IMR-90 (cell line): ENCODE measurements at regions not wholly inside any gene's neighbourhood (a gene's known extent, or its start where the extent isn't known, plus 50 kb on each side); places are given as distances from the start of the nearest gene placed in this dataset.

Experiments
- ATAC-seq: fragments of 200-7000 bp; cut with Tn5 transposase; 2 replicates; pipeline ENCODE4 v1.9.1; 2020; ENCODE audit warnings: low read depth, mild to moderate bottlenecking, moderate library complexity
- BruUV-seq: library from RNA; stranded (reverse); fragments of 400-500 nt; replicated peaks from 2 replicates; lab custom pipeline; 2021; lab: Mats Ljungman, UMichigan
- CTCF ChIA-PET: fragments of 300-600 bp; formaldehyde crosslinking; extraction: SDS; loops from one replicate; lab custom pipeline; 2021; ENCODE audit warnings: antibody characterized with exemption; lab: Yijun Ruan, JAX
- POLR2A ChIA-PET: fragments of 300-600 bp; sonication (Branson Sonifier 250); formaldehyde crosslinking; loops from one replicate; lab custom pipeline; 2022; ENCODE audit warnings: antibody characterized with exemption; ENCODE audit not compliant: unreplicated experiment; lab: Charles Lee
- DNase-seq: peaks from one replicate; pipeline ENCODE4 v3.0.0; 2013
- H2AFZ ChIP-seq: replicated peaks from 2 replicates; pipeline ENCODE3; 2013; ENCODE audit warnings: low read length, mild to moderate bottlenecking; ENCODE audit not compliant: poor library complexity
- H2AK5ac ChIP-seq: 2 replicates; pipeline ENCODE4 v1.6.1; 2013; ENCODE audit warnings: low read depth, low read length, inconsistent platforms
- H2AK9ac ChIP-seq: replicated peaks from 2 replicates; pipeline ENCODE3; 2013; ENCODE audit warnings: mild to moderate bottlenecking, low read depth, low read length, moderate library complexity; ENCODE audit not compliant: poor library complexity
- H2BK120ac ChIP-seq: 2 replicates; pipeline ENCODE4 v1.6.1; 2013; ENCODE audit warnings: low read depth, low read length, inconsistent platforms
- H2BK15ac ChIP-seq: 3 replicates; pipeline ENCODE4 v1.6.1; 2013; ENCODE audit warnings: low read depth, low read length, inconsistent platforms
- H2BK20ac ChIP-seq: 2 replicates; pipeline ENCODE4 v1.6.1; 2013; ENCODE audit warnings: low read depth, mild to moderate bottlenecking, inconsistent platforms, low read length, moderate library complexity
- H2BK5ac ChIP-seq: 2 replicates; pipeline ENCODE4 v1.6.1; 2013; ENCODE audit warnings: mild to moderate bottlenecking, low read depth, low read length, inconsistent platforms; ENCODE audit not compliant: poor library complexity, severe bottlenecking
- H3K14ac ChIP-seq: replicated peaks from 2 replicates; pipeline ENCODE4 v1.6.1; 2013; ENCODE audit warnings: low read depth, low read length, inconsistent platforms
- H3K18ac ChIP-seq: 2 replicates; pipeline ENCODE4 v1.6.1; 2013; ENCODE audit warnings: low read depth, low read length, control low read depth
- H3K23ac ChIP-seq: 2 replicates; pipeline ENCODE4 v1.6.1; 2013; ENCODE audit warnings: low read depth, low read length, inconsistent platforms
- H3K27ac ChIP-seq: 2 replicates; pipeline ENCODE4 v1.5.1; 2013; ENCODE audit warnings: mild to moderate bottlenecking, control low read depth, low read length; ENCODE audit not compliant: insufficient read depth
- H3K27me3 ChIP-seq: 2 replicates; pipeline ENCODE4 v1.6.1; 2013; ENCODE audit warnings: low read length; ENCODE audit not compliant: control insufficient read depth, insufficient read depth
- H3K36me3 ChIP-seq: 2 replicates; pipeline ENCODE4 v1.6.1; 2013; ENCODE audit warnings: low read length, mixed read lengths; ENCODE audit not compliant: control insufficient read depth, insufficient read depth
- H3K4ac ChIP-seq: 2 replicates; pipeline ENCODE4 v1.6.1; 2013; ENCODE audit warnings: low read depth, low read length, inconsistent platforms
- H3K4me1 ChIP-seq: 2 replicates; pipeline ENCODE4 v1.6.1; 2013; ENCODE audit warnings: low read length, mixed read lengths; ENCODE audit not compliant: control insufficient read depth, insufficient read depth
- H3K4me2 ChIP-seq: 2 replicates; pipeline ENCODE4 v1.6.1; 2013; ENCODE audit warnings: low read depth, mild to moderate bottlenecking, control low read depth, low read length, moderate library complexity
- H3K4me3 ChIP-seq: 2 replicates; pipeline ENCODE4 v1.5.1; 2013; ENCODE audit warnings: low read depth, mild to moderate bottlenecking, control low read depth, low read length, moderate library complexity; ENCODE audit not compliant: insufficient read depth
- H3K56ac ChIP-seq: 2 replicates; pipeline ENCODE4 v1.6.1; 2013; ENCODE audit warnings: low read length, inconsistent platforms; ENCODE audit not compliant: insufficient read depth; ENCODE audit errors: extremely low read depth
- H3K79me1 ChIP-seq, 2 experiments: 2 replicates each; pipeline ENCODE4 v1.6.1; 2013; ENCODE audit warnings: low read length in 2 of 2, inconsistent platforms in 1 of 2, low read depth in 1 of 2
- H3K9ac ChIP-seq: 2 replicates; pipeline ENCODE4 v1.6.1; 2013; ENCODE audit warnings: low read depth, low read length, control low read depth
- H3K9me1 ChIP-seq: 2 replicates; pipeline ENCODE4 v1.6.1; 2013; ENCODE audit warnings: low read length, inconsistent platforms; ENCODE audit not compliant: insufficient read depth
- H3K9me3 ChIP-seq: 2 replicates; pipeline ENCODE4 v1.6.1; 2013; ENCODE audit warnings: low read length; ENCODE audit not compliant: control insufficient read depth, insufficient read depth
- H4K20me1 ChIP-seq: 2 replicates; pipeline ENCODE4 v1.6.1; 2013; ENCODE audit warnings: low read length, inconsistent platforms; ENCODE audit not compliant: insufficient read depth
- H4K5ac ChIP-seq: 2 replicates; pipeline ENCODE4 v1.6.1; 2013; ENCODE audit warnings: mild to moderate bottlenecking, low read depth, low read length, control low read depth
- H4K8ac ChIP-seq, 2 experiments: 2 replicates each; pipeline ENCODE4 v1.6.1; 2013; ENCODE audit warnings: low read depth in 2 of 2, low read length in 2 of 2, control low read depth in 1 of 2, inconsistent platforms in 1 of 2
- H4K91ac ChIP-seq: 2 replicates; pipeline ENCODE4 v1.6.1; 2013; ENCODE audit warnings: low read depth, low read length, inconsistent platforms; ENCODE audit not compliant: insufficient read depth
- CEBPB ChIP-seq: IDR thresholded peaks from 2 replicates; pipeline ENCODE4 v1.6.1; 2012; ENCODE audit warnings: low read depth, low read length, improper control_type of control experiment
- CTCF ChIP-seq: conservative IDR thresholded peaks from 2 replicates; pipeline ENCODE4 v1.5.1; 2012; ENCODE audit warnings: mild to moderate bottlenecking, low read depth, low read length, improper control_type of control experiment
- ELK1 ChIP-seq: fragments of 150-350 bp; IDR thresholded peaks from 2 replicates; pipeline ENCODE4 v1.6.1; 2016; ENCODE audit warnings: low read depth, mild to moderate bottlenecking, low read length, moderate library complexity, borderline replicate concordance
- FOS ChIP-seq: fragments of 150-350 bp; IDR thresholded peaks from 2 replicates; pipeline ENCODE4 v1.6.1; 2016; ENCODE audit warnings: low read depth, low read length
- RAD21 ChIP-seq: IDR thresholded peaks from 2 replicates; pipeline ENCODE4 v1.6.1; 2012; ENCODE audit warnings: low read length, improper control_type of control experiment
- SMC3 ChIP-seq: fragments of 150-350 bp; IDR thresholded peaks from 2 replicates; pipeline ENCODE4 v1.6.1; 2016; ENCODE audit warnings: low read depth, mild to moderate bottlenecking, antibody characterized with exemption, low read length, moderate library complexity
- WGBS, 2 experiments: methylation state at CpG; one replicate each; pipeline versions ENCODE4 v1.1.5 to v1.1.7; 2013; ENCODE audit warnings: missing lambda C conversion rate in 2 of 2; ENCODE audit not compliant: insufficient read length in 1 of 2; ENCODE audit errors: extremely low coverage in 2 of 2; 5-methylcytosine and 5-hydroxymethylcytosine counted together
- dilution Hi-C: fragments of 300-500 bp; cut with HindIII; formaldehyde crosslinking; loops from one replicate; pipeline ENCODE4 v1.14.3; 2018; ENCODE audit warnings: low sequenced_read_pairs; ENCODE audit not compliant: unreplicated experiment
- in situ Hi-C: fragments of 300-500 bp; cut with MboI; formaldehyde crosslinking; loops from 3 replicates; pipeline ENCODE4 v1.14.3; 2019; ENCODE audit warnings: low sequenced_read_pairs, inconsistent platforms, mixed read lengths
- intact Hi-C: fragments of 100-400 bp; cut with micrococcal nuclease; formaldehyde crosslinking; loops from 2 replicates; pipeline ENCODE4 v1.10.0; 2022

DNA sequence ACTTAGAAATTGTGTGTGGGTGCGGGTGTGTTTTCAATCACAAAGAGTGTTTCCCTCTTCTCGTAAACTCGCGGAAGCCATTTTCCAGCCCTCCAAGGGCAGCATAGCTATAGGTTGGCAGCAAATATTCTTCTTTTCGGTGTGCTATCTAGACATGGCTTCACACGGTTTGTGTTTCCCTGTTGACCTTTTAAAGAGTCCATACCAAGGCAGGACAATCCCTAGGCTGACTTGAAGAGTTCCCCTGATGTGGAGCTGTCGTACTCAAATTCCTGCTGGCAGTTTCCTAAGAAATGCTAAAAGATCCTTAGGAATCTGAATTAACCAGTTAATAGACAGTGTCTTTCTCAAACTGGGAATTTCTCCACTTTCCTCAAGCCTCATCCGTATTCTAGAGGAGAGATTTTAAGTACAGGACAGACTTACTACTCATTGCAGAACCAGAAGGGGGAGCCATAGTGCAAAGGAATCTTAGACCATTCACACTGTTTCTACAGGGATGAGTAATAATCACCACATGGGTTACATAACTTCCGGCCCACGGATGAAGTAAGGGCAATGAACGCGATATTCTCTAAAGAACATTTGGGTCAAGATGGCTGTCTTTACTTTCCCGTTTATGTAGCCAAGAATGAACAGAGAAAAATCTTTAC lies 288.6 kb upstream of the ELAC2 start:
- peak; percentile 84 for DNase-seq
- ChIA-PET POLR2A (interaction anchor here (0.7 kb wide), 1 partner anchor 344 kb away, joined by 4 read pairs; no protein-coding TSS in a partner anchor), CTCF (no interaction called here)
- H3K23ac ChIP-seq: no peak overlapping the region
- TF ChIP-seq SMC3 (peak; percentile 72), FOS (0 out of 2 replicates have a peak, but pooled peaks have one; percentile 35), RAD21 (peak; percentile 75), CTCF (peak; percentile 59), CEBPB (peak; percentile 75), ELK1 (no peak)
- H2AK5ac ChIP-seq: no peak overlapping the region
- H3K79me1 ChIP-seq: no peaks in the 10 kb centered on the region
- H4K8ac ChIP-seq: no peak overlapping the region
- H4K91ac ChIP-seq: no peak overlapping the region
- H3K18ac ChIP-seq: no peak overlapping the region
- no peaks in the 10 kb centered on the region for H3K9me3 ChIP-seq
- in situ Hi-C loops (loop anchor here (10.0 kb wide), 1 partner anchor 1858 kb away; no protein-coding TSS in a partner anchor), dilution Hi-C loops (no loop called here), intact Hi-C loops (no loop called here)
- no TSS peak for BruUV-seq
- no peak overlapping the region for H3K14ac ChIP-seq
- no peak overlapping the region for H3K4ac ChIP-seq
- H3K4me2 ChIP-seq: no peak overlapping the region
- no peak for ATAC-seq
- H3K4me3 ChIP-seq: no peak overlapping the region
- H2AFZ ChIP-seq: no peak overlapping the region
- H2BK120ac ChIP-seq: no peak overlapping the region
- H3K27me3 ChIP-seq: no peaks in the 10 kb centered on the region; the same call in 1 of the 2 replicates
- H3K27ac ChIP-seq: no peak overlapping the region
- no peaks in the 10 kb centered on the region for H4K20me1 ChIP-seq
- 72% methylated on average over 4 of the region's 13 CpGs; no CpG with 5 or more reads in 1 of the 2 experiments for WGBS, 2 experiments
- H3K36me3 ChIP-seq: no peaks in the 10 kb centered on the region
- no peak overlapping the region for H3K56ac ChIP-seq
- no peaks in the 10 kb centered on the region for H3K9me1 ChIP-seq
- H3K9ac ChIP-seq: no peak overlapping the region
- H2AK9ac ChIP-seq: no peak overlapping the region
- H4K5ac ChIP-seq: no peak overlapping the region
- peaks cover 2% of the 10 kb centered on the region; the same call in 1 of the 2 replicates for H3K4me1 ChIP-seq
- no peak overlapping the region for H2BK20ac ChIP-seq
- H2BK15ac ChIP-seq: no peak overlapping the region
- H2BK5ac ChIP-seq: no peak overlapping the region
